Effector CD4-positive, alpha-beta T cell (primary cell): ENCODE measurements at regions not wholly inside any gene's neighbourhood (a gene's known extent, or its start where the extent isn't known, plus 50 kb on each side); places are given as distances from the start of the nearest gene placed in this dataset.

Experiments
- DNase-seq: peaks from one replicate; pipeline ENCODE4 v3.0.0-alpha.2; 2020

DNA sequence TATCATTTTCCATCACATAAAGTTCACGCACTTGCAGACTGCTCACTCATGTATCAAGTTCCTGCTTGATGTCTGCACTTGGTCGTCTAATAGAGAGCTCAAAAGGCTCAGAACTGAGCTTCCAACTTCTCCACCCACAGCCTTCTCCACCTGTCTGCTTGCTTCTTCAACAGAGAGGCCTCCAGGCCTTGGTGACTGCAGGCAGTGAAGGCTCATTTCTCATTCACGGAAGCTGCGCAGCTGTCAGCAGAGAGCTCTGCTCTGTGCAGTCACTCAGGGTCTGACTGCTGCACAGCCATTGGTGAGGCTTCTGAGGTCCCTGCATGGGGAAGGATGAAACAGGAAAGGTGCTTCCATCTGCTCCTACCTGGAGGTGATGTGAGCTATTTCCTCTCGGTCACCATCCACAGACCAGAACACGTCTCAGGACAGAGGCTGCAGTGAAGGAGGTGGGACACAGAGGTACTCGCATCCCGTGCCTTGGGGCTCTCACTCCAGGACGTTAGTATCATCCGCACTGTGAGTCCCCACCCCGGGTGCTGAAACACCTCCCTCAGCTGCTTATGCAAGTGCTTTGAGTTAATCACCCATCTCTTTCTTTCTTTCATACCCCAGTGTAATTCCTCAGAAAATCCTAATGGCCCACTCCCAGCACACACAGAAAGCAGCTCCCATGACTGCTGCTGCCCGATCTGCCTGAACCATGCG lies 126.2 kb downstream of the TMEM18 start:
- no peak for DNase-seq

DNA sequence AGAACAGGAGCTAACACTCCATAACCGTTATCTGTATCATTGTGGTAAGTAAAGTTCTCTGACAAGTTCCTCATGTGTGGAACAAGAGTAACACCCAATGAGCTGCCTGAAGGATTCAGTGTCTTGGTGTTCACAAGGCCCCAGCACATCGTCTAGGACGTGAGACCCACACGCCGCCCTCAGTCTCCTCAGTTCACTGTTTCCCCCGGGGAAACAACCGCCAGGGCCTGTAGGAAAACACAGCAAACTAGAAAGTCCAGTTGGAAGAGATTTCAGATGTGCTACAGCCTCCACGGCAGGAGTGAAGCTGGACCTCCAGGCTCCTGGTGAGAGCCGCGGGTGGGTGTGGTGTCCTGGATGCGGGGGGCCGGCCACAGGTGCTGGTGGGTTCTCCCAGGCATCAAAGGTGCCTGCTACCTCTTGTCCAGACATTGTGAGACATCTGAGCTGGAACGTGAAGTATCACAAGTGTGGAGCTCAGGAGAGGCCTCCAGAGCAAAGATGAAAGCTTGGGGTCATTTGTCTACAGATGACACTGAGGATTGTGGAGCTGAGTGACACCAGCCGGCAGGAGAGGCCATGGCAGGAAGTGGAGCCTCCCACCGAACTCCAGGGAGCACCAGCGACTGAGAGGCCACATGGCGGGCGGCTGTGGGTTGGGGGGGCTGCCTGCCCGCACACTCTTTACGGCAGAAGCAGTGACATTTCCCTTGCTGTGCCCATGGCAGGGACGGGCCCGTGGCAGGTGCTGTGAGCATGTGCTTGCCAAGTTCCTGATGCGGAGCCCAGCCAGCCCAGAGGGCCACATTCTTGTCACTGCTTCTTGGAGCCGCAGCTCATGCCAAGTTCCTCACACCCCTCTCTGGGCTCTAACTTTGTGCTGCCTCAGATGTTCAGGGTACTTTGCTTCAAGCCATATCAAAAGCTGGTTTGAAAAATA lies 131.2 kb downstream of the TMEM18 start:
- DNase-seq: no peak

DNA sequence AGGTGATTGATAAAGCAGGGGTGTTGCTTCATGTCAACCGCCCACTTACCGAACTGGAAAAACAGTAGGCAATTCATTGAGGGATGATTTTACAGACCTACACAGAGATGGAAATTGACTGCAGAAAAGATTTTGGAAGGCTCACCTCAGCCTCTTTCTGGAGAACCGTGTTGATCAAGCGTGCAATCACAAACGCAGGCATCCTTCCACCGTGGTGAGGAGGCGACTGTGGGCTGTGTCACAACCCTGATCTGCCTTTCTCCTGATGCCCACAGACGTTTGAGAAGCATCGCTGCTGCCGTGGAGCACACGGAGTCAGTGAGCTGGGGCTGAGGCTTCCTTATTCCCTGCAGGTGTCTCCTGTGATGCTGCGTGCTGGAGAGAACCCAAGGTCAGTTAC lies 132.0 kb downstream of the TMEM18 start:
- DNase-seq: no peak

DNA sequence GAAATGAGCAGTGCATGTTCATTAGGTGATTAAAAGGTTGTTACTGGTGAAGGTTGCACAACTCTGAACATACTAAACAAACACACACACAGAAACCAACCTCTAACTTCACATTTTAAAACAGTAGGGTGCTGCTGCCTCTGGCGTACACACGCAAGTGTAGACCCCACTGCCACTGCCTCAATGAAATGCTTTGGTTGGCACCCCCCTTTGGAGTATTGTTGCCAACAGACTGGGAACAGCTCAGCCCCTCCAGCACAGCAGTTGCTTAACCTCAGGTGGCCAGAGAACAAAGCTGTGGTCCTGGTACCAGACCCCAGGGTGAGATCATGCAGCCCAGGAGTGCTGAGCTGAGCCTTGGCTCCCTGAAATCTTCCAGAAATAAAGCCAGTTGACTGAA lies 138.6 kb downstream of the TMEM18 start:
- DNase-seq: no peak

DNA sequence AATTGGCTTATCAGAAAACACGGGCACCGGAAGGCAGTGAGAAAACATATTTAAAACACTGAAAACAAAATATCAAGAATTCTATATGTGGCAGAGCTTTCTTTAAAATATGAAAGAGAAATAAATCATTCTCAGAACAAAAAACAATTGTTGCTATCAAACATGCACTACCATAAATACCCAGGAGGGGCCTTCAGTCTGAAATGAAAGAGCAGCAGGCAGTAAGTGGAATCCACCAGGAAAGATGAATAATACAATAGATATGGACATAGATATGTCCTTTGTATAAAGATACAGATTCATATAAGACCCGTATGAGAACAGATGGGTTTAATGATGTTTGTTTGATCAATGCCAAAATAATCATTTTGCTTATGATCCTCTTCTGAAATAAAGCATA lies 142.0 kb downstream of the TMEM18 start:
- DNase-seq: no peak

DNA sequence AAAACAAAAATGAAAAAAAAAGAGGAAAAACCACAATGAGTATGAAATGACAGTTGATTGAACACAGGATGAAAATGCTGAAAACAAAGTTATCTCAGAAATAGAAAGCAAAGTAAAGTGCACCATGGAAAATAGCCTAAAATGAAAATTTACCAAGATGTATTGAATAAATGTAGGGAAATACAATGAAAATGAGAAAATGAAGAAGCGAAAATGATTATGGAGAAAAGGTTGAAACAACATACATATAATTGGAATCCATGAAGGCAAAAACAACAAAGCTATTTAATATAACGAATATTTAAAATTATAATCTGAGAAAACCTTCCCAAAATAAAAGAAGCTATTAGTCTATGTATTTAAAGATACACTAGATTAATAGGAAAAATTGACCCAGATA lies 147.4 kb downstream of the TMEM18 start:
- DNase-seq: no peak

DNA sequence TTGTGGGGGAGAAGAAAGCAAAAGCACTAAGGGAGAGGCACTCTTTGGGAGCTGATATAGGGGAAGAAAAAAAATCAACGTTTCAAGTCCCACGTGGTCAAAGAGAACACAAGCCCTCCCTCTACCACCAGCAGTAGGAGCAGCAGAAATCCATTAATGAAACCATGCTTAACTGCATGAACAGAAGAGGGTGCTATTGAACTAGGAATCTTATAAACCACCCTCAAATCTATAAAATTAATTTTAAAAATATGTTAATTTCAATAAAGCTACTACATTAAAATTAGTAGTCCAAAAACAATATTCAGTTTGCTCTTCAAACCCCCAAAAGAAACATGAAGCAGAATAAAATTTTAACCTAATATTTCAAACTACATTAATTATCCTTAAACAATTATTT lies 147.8 kb downstream of the TMEM18 start:
- DNase-seq: no peak

DNA sequence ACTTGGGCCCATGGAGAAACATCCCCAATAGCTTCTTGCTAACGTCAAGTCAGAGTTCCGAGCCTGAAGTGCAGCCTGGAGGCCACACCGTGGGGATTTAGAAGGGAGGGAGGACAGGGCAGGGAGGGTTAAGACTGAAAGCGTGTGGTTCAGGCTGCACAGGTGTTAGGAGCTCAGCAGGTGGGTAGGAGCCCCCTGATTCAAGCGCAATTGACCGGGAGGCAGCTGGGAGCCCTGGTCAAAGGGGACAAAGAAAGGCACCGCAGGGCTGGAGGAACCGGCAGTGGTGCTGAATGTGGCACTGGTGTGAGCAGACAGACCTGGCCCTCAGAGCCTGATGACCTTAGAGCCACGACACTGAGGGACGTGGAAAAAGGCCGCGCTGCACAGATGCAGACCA lies 149.6 kb downstream of the TMEM18 start:
- DNase-seq: no peak

DNA sequence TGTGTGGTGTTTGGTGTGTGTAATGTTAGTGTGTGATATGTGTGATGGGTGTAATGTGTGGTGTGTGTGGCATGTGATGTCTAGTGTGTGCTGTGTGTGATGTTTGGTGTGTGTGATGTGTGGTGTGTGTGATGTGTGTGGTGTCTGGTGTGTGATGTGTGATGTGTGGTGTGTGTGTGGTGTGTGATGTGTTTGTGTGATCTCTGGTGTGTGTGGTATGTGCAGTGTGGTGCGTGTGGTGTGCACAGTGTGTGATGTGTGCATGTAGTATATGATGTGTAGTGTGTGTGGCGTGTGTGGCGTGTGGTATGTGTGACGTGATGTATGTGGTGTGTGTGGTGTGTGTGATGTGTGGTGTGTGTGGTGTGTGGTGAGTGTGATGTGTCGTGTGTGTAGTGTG lies 150.3 kb downstream of the TMEM18 start:
- no peak for DNase-seq

DNA sequence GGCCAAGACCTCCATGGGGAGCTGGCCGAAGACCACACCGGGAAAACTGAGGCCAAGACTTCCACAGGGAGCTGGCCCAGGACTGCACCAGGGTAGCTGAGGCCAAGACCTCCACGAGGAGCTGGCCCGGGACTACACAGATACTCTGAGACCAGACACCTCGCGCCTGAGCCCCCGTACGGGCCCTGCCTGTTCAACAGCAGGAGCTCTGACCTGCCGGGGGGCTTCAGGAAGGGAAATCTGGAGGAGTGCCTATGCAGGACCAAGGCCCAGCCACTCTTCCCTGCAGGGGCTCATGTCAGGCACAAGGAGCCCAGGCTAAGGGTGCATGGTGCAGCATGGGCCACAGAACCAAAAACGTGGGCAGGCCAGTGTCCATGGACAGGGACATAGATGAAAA lies 151.6 kb downstream of the TMEM18 start:
- DNase-seq: no peak

DNA sequence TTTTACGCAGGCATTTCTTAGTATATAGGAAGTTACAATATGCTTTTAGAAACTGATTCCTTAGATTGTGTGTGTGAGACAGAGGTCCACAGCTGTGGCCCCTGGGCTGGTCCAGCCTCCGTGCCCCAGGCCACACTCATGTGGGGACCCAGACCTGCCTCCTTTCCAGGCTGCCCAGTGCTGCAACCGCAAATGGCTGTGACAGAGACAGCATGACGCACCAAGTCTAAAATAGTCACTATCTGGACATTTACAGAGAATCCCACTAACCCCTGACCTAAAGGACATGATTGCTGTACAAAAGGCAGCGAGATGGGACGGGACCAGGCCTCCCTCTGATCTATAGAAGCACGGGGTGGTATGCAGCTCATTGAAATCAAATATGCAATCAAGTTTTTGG lies 152.2 kb downstream of the TMEM18 start:
- no peak for DNase-seq

DNA sequence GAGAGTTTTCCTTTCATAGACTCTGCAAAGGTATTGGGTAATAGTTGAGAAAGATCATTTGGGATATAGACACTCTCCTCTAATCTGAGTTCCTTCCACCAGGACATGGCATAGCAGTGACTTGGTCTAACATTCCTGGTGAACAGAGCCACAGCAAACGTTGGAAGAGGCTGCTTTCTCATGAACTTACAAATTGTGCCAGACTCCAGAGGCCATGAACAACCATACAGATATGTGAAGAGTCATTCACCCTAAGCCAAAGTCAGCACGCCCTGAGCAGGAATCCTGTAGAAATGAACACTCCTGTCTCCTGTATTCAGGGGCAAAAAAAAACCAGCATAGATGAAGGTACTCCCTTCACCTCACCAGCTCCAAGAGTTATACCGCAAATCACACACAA lies 152.8 kb downstream of the TMEM18 start:
- no peak for DNase-seq

DNA sequence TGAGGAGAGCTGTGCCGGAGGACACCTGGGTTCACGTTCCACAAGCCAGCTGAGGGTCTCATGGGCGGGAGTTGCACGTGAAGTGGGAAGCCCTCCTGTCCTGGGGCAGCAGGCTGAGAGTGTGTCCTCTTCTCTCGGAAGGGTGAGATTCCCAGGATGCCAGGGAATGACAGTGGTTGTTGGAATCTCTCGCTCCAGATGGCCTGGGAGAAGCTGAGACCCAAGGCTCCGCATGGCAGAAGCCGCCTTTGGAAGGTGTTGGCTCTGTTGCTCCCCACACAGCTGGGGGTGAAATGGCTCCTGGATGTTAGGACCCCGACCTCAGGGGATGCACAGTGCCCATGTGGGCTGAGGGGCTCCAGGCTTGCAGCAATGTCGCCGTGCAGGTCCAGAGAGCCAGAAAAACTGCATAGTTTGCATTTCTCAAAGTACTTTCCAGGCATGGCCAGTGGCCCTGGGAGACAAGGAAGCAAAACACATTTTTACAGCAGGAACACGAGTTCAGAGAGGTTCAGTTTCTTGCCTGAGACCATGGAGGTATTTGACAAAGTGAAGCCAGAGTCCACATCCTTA lies 153.4 kb downstream of the TMEM18 start:
- DNase-seq: no peak

DNA sequence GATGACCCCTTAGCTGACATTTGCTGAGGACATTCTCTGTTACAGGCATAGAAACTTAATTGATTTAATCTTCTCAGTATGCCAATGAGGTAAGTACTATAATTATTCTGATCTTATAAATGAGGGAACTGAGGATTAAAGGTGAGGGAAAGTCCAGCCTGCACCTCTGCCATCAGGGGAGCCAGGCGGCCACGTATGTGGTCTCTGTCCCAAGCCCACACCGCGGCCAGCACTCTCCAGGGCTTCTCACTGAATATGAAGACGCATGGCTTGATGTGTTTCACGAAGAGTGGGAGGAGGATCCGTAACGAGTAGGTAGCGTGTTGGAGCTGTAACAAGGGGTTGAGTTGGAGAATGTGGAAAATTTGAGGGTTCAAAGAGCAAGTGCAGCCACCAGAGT lies 154.4 kb downstream of the TMEM18 start:
- no peak for DNase-seq

DNA sequence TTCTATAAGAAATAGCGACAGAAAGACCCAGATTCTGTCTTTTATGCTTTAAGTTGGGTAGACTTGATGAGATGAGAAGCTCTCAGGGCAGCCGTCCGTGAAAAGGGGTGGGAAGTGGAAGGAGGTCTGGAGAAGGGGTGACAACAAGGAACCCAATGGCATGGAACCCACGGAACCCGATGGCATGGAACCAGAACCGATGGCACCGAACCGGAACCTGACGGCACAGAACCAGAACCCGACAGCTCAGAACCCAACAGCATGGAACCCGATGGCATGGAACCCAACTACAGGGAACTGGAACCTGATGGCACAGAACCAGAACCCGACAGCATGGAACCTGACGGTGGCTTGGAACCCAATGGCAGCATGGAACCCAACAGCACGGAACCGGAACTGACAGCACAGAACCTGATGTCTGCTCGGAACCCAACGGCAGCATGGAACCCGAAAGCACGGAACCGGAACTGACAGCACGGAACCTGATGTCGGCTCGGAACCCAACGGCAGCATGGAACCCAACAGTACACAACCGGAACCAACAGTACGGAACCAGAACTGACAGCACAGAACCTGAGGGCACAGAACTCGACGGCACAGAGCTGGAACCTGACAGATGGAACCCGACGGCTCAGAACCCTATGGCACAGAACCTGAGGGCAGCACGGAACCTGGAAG lies 155.2 kb downstream of the TMEM18 start:
- no peak for DNase-seq

DNA sequence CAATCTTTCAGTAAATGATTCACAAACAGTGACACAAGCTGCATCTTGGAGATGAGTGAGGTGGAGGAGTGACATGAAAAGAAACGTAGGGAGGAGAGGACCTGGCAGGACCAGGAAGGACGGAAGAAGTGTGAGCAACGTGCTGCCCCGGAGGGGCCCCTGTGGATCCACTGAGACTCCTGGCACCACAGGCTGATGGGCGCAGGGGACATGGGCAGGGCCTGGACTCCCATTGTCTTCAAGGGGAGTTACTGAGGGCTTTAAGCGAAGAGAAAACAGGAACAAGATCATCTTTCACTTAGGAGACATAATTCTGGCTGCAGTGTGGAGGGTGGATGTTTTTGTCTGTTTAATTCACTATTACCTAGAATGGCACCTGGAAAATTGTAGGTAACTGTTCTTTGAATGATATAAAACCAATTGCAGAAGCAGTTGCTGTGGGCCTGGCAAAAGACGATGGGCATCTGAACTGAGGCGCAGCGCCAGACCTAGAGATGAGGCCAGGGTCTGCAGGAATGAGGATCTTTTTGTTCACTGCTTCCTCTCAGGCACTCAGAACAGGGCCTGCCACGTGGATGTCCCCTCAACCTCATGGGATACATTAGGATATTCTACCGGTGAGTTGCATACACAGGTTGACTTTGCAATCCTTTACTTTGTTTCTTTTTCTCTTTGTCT lies 156.4 kb downstream of the TMEM18 start:
- DNase-seq: no peak

DNA sequence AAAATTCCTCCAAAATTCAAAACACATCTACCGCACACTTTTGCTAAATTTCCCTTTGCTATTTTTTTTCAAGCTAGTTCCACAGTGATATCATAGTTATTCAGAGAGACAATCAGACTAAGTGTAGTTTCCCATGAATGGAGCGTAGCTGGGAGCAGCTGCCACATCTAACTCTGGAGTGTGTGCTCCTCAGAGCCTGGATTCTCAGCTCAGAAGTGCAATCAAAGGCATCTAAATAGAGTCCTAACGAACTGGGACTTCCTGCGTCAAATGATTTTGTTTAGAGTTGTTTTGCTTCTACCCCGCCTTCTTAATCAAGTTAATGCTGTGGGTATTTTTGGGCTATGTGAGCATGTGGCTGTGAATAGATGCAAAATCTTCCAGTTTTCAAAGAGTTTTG lies 160.3 kb downstream of the TMEM18 start:
- no peak for DNase-seq

DNA sequence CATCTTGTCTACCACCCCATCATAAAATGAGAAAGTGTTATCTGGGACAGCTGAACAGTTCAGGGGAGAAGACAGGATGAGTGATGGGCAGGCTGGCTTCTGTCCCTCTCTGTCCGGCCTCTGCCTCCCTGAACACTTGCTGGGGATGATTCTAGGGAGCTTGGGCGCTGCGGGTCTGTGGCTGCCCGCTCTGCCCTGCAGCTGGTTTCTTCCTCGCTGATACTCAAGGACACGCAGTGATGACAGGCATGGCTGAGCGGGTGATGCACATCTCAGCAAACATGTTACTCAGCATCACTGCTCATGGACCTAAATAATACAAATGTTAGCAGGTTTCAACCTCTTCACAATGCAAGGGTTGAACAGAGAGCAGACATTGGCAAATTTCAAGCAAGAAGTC lies 161.1 kb downstream of the TMEM18 start:
- no peak for DNase-seq

DNA sequence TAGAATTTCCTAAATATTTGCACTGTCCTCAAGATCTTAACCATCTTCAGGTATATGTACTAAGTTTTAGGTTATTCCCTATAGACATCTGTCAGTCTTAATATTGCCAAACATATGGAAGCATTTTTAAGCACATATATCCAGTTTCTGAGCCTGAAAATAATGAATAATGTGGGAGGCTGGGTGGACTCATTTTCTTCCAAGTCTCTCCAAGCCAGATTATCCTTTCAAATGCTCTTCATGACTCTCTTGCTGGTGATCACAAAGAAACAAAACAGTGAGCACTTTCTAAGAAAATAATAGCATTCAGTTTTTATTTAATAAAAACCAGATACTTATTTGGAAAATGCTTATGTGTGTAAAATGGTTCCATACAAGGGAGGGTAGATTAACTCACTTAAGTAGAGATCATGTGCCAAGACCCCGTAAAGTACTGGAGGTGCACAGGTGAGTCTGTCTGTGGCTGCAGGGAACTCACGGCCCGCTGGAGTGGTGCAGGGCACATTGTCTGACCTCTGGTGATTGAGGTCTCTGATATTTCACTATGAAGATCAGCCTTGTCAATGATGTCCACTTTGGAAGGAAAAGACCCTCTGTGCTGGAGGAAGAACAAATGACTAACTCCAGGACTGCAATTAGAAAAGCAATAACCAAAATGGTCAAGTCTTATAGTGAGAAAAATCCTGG lies 161.6 kb downstream of the TMEM18 start:
- no peak for DNase-seq

DNA sequence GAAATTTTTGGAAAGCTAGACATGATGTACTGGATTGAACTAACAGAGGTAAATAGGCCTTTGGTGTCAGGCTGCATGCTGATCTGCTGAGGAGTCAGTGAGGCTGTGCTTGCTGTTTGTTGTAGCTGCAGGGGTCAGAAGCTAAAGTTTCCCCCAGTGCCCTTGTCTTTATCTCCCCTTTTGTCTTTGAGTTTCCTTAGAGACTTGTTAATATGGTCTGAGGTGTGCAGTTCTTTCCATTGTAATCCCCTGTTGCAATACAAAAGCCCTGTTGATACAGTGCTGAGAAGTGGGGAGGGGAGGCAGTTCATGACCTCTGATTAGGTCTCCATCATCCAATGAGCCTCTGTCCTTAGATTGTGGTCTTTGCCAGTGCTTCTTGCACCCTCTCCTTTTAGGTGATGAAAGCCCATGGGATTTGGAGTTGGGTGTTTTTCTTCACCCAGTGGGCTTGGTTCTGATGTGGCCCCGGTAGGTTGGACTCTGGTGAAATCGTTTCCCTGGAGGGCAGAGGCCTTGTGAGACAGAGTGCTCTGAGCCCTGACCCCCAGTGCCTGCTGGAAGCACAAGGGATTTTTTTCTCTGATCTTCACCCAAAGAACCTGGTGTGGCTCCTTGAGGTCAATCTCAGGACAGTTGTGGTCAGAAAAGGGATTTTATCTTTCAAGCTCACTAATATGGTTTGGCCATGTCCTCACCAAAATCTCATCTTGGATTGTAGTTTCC lies 163.1 kb downstream of the TMEM18 start:
- no peak for DNase-seq

DNA sequence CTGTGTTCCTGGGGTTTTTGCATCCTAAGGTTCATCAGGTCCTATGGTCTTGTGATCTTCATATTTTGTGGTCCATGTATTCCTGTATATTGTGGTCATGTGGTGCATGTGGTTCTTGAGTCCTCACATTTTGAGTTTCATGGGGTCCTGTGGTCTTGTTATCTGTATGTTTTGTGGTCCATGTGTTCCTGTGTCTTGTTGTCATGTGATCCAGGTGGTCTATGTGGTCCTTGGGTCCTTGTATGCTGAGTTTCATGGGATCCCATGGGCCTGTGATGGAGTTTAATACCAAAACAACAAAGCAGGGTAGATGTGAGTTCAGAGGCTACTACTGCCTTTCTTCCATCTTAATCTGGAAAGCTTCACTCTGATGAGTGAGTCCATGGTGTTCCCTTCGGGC lies 166.4 kb downstream of the TMEM18 start:
- no peak for DNase-seq

DNA sequence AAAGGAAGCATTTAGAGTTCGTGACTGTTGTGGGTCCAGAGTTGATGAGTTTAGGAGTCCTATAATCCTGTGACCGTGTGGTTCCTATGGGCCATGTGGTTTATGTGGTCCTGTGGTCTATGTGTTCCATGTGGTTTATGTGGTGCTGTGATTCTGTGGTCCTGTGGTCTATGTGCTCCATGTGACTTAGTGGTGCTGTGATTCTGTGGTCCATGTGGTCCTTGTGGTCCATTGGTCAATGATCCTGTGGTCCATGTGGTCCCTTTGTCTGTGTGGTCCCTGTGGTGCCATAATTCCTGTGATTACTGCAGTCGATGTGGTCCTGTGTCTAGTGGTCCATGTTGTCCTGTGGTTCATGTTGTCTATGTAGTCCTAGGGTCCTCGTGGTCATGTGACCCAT lies 167.3 kb downstream of the TMEM18 start:
- DNase-seq: no peak
